NCI-H2171 treated with DMSO at 0.1 percent for 48 hours (cell line): ENCODE measurements at regions not wholly inside any gene's neighbourhood (a gene's known extent, or its start where the extent isn't known, plus 50 kb on each side); places are given as distances from the start of the nearest gene placed in this dataset.

Experiments
- DNase-seq: peaks from one replicate; lab custom pipeline; 2025; lab: John Stamatoyannopoulos, UW

- no peak for DNase-seq
These were observed 136.4 kb upstream of the IQSEC1 start for GRCh38 chr3:13209634-13209997.

GRCh38 chr3:13208706-13209633, 135.7 kb upstream of the IQSEC1 start:
- no peak for DNase-seq

GRCh38 chr3:13207975-13208705, 134.9 kb upstream of the IQSEC1 start:
- DNase-seq: no peak

- no peak for DNase-seq
These were observed 134.3 kb upstream of the IQSEC1 start for GRCh38 chr3:13207578-13207922.

GRCh38 chr3:13206799-13207577, 133.8 kb upstream of the IQSEC1 start:
- DNase-seq: no peak

- no peak for DNase-seq
These were observed 132.4 kb upstream of the IQSEC1 start for GRCh38 chr3:13205567-13206143.

- DNase-seq: no peak
These were observed 130.9 kb upstream of the IQSEC1 start for GRCh38 chr3:13204177-13204581.

GRCh38 chr3:13203398-13204176, 130.4 kb upstream of the IQSEC1 start:
- no peak for DNase-seq

- DNase-seq: no peak
These were observed 129.6 kb upstream of the IQSEC1 start for GRCh38 chr3:13202744-13203397.

GRCh38 chr3:13201851-13202250, 128.6 kb upstream of the IQSEC1 start:
- DNase-seq: no peak

- no peak for DNase-seq
These were observed 127.7 kb upstream of the IQSEC1 start for GRCh38 chr3:13200946-13201345.

- DNase-seq: no peak
These were observed 127.2 kb upstream of the IQSEC1 start for GRCh38 chr3:13200465-13200864.

- no peak for DNase-seq
These were observed 126.7 kb upstream of the IQSEC1 start for GRCh38 chr3:13199899-13200451.

GRCh38 chr3:13199006-13199776, 126.0 kb upstream of the IQSEC1 start:
- DNase-seq: no peak

GRCh38 chr3:13198264-13198879, 125.1 kb upstream of the IQSEC1 start:
- no peak for DNase-seq

- DNase-seq: no peak
These were observed 124.6 kb upstream of the IQSEC1 start for GRCh38 chr3:13197795-13198194.

- no peak for DNase-seq
These were observed 124.1 kb upstream of the IQSEC1 start for GRCh38 chr3:13197281-13197680.

GRCh38 chr3:13195374-13195773, 122.1 kb upstream of the IQSEC1 start:
- DNase-seq: no peak
